Hippocampal formation (tissue), 2 donors: ENCODE measurements at regions not wholly inside any gene's neighbourhood (a gene's known extent, or its start where the extent isn't known, plus 50 kb on each side); places are given as distances from the start of the nearest gene placed in this dataset.

Experiments used
- DNase-seq, 2 donors: peaks; one replicate each; lab custom pipeline; 2025; lab: John Stamatoyannopoulos, UW

DNA sequence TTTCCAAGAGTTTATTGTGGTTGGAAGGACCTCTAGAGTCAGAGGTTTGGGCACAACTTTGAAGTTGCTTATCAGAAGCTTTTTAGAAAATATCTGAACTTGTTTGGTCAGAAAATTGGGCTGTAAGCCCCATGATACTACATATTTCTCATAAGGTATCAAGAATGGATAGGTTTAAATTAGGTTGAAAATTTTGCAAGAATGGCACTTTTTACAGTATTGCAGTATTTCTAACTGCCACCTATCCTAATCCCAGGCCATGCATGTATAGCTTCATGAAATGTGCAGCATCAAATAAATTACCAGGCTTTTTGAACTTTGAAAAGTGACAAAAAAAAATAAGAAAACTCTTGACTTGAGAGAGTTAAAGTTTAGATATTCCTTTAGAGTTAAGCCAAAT is 367.2 kb downstream of the FIGN start:
- DNase-seq: no peak

DNA sequence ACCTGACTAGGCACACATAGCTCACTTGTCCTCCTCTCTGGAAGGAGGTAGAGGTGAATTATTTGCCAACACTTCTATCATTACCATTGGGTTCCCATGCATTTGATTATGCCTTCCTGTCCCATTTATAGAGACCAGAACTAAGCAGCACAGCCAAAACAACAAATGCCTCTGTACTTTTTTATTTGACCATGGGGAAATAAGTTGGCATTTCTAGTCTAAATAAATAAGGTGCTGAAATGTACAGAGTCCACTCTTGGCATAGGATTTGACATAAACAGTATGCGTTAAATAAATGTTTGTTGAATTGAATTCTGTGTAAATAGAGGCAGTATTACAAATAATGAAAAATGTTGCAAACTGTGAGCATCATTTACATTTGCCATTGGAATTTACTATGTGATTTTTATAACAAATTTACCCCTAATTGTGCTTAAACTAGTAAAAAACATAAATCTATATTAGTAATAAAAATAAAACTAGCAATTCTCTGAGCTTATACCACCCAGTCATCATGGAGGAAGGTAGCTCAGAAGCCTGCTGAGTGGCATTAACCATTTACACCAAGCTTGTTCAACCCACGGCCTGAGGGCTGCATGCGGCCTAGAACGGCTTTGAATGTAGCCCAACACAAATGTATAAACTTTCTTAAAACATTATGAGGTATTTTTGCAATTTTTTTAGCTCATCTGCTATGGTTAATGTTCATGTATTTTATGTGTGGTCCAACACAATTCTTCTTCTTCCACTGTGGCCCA is 367.8 kb downstream of the FIGN start:
- DNase-seq: no peak

DNA sequence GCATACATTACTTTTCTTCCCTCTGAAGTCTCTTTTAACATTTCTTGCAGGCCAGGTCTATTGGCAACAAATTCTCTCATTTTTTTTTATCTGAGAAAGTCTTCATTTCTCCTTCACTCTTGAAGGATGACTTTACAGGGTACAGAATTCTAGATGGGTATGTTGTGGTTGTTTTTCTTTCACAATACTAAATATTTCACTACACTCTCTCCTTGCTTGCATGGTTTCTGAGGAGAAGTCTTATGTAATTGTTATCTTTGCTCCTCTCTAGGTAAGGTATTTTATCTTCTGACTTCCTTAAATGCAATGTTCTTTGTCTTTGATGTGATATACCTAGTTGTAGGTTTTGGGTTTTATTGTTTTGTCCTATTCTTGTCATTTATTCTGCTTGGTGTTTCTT is 371.1 kb downstream of the FIGN start:
- no peak for DNase-seq

DNA sequence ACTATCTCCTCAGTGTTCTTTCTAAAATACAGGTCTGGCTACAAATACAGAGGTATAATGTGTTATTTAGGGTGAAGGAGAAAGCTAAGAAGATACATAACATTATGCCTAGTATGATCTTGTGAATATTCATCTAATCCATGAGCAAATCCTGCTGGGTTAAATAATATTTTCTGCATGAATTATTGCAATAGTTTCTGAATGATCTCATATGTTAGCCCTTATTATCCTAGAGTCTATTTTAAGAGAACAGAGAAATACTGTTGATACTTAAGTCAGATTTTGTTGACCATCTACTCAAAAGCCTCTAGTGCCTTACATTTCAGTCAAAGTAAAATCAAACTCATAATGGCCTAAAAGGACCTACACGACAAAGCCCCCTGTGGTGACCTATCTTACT is 382.3 kb downstream of the FIGN start:
- DNase-seq: no peak

DNA sequence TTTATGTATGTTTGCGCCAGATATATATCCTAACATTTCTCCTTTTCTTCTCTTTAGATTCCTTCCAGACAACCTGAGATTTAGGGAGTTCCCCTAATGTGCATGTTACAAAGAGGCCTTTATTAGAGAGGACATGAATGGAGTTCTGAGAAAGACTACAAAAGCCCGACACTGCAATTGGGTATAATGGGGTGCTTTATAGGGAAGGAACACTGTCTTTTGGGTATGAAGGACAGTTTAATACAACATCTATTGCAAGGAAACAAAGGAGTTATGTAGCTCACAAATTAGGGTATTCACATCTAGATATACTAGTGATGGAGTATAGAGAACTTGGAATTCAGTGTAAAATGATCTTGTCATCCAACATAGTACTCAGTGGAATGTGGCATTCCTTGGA is 383.8 kb downstream of the FIGN start:
- DNase-seq: peak in 1 of 2 donors; percentile 27

DNA sequence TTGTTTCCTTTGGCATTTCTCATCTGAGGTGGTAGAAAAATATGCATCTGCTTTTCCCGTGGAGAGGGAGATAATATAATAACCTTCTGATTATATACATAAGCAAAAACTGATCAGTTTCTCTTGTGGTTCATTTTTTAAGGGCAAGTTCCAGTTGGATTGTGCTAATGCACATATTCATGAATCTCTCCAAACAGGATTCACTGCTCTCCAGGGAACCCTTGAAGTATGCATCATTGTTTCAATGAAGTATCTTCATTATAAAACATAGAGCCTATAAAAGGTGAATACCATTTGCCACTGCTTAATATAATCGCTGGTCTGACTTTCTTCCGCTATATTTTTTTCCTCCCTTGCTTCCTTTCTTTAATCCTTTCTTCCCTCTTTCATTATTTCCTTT is 384.7 kb downstream of the FIGN start:
- DNase-seq: no peak

DNA sequence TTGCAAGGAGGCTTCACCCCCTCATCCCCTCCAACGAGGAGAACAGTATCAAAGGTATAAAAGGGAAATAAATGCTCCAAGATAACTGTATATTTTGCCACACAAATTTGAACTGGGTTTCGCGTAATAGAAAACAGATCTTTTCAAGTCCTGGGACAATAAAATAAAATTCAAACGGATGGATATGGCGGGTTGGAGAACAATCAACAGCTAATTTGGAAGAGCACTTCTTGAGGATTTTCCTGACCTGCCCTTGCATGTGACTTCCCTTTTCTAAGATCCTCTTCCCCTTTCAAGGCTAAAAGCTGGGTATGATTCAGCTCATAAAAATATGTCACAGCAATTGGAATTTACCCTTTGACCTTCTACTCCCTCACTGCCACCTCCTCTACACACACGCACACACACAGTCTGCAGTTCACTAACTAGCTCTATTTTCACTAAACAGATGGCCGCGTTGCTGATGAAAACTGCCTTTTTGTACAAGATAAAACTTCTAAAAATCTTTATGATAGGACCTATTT is 386.9 kb downstream of the FIGN start:
- no peak for DNase-seq

DNA sequence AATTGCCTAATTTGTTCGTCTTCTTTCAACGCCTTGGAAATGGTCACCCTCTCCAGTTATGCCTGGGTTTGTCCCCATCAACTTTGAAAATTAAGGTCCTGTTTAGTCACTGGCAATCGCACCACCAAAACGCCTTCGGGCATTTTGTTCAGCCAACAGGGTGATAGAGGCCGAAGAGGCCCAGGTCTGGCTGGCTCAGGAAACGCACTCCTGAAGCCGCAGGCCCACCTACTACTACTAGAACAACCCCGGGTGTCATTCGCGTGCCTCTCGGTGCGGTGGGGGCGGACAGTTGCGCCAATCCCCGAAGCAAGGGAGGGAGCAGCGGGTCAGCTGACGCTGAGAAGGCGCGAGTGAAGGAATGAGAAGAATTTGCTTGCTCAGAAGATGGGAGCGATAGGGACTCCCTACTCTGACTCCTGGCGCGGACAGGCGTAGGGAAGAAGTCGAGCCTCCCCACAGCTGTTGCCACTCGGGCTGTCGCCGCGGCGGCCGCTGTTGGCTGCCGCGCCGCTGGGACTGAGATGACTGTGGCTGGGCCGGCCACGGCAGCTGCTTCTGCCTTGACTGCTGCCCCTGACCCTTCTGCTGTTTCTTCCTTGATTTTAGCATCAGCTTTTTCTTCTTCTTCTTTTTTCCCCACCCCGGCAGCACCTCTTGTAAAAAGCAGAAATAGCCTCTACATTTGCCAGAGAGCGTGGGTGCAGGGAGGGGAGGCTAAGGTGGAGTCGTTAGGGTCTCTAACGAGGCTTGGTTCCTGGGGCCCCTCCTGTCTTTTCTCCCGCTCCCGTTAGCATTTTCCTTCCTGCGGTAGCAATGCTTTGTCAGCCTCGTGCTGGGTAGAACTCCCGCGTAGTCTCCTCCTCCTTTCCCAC is 387.6 kb downstream of the FIGN start:
- DNase-seq: peak; percentile 28 to 70

DNA sequence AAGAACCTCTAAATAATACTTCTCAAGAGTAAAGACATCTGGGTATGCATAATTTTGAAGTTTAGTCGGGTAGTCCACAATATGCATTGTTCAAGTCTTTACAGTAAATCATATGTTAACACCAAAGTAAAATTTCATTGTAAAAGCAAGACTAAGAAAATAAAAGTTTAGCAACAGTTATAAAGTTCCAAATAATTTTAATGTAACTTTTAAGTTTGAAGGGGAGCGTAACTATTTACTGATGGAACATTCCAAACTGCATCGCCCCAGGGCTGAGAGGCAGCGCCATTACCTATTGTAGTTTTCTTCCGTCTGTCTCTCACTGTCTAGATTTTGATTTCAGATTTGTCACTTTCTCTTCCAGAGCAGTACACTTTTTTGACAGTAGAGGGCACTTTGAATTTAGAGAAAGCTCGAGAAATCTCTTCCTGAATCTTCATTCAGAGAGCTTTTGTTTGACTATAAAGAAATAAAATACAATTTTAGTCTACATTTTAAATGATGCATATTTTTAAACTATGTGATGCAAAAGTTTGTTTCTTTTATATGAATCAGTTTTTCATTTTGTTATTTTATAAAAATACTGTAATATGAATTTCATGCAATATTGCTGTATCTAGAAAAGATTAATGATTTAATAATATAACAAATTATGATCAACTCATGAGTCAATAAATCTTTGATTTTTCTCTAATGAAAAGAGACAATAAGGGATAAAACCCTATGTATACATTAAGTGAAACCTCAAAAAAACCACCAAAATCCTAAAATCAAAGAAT is 389.8 kb downstream of the FIGN start:
- peak in 1 of 2 donors; percentile 86 for DNase-seq

DNA sequence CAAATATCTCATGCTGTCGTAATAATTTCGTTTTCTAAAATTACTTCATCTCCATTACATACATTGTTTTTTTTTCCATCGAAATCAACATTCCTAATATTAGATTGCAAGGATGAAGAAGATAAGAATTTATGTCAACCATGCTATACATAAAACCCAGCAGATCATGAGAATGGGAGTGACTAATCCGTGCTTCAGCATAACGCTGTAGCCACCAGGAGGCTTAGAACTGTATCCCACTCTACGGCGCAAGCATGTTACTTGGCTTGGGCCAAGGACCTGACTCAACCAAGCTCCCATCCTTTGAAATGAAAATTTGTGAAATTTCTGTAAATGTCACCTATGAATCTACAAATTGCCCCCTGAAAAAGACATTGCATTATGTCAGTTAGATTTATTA is 392.5 kb downstream of the FIGN start:
- DNase-seq: no peak

DNA sequence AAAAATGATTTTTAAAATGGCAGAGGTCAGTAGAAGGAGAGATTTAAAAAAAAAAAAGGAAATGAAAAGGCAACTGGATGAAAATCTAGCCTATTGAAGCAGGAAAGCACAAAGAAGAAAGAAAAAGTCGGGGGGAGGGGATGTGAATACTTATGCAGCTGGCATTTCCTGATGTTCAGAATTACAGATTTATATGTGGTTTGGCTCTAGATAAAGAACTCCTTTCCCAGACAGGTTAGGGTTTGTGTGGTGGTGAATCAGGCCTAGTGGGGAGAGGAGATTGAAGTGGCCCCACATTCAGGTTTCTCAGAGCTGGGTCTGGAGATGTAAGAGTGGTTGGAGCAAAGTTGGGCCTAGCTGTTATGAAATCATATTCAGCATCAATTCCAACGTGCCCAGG is 394.4 kb downstream of the FIGN start:
- no peak for DNase-seq

DNA sequence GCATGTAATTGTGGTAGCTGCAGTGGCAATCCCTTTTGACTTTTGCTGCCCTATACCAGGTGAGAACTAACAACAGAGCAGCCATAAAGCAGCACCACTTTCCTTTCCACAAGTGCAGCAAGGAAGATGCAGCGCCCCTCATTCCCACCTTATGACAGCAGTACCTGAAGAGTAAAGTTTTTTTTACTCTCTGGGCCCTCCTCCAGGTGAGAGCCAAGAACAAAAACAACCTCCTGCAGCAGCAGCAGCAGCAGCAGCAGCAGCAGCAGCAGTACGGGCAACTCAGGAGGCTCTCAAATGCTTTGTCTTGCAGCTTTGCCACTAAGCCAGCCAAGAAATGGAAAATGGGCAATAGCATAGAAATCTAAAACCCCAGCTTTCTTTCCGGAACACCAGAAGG is 397.5 kb downstream of the FIGN start:
- no peak for DNase-seq

DNA sequence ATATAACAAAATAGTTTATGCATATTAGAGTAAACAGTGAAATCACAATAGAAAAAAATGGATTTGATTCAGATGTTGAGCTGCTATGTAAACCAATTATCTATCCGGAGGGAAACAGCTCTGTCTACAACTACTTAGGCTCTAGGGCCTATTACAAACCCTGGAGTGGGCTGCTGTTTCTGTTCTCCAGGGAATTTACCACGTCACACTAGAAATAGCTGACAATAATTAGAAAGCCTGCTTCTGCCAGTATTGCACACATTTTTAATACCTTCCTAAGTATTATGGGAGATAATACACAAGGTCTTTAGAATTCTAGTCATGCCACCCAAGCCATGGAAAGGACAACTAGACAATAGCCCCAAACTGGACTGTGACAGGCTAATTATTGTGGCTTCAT is 411.1 kb downstream of the FIGN start:
- DNase-seq: no peak

DNA sequence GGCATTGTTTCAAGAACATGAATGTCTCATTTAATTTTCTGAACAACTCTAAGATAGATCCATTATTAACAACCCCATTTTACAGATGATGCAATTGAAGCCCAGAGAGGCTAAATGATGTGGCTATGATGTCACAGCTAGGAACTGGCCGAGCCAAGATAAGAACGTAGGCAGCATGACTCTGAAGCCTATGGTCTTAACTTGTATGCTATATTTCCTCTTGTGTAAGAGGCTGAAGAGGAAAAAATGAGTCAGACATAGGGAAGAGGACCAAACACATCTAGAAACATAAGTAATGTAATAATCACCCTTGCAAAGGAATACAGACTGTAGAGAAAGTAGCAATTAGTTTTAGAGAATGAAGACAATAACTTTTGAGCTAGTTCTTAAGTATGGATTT is 416.8 kb downstream of the FIGN start:
- DNase-seq: no peak

DNA sequence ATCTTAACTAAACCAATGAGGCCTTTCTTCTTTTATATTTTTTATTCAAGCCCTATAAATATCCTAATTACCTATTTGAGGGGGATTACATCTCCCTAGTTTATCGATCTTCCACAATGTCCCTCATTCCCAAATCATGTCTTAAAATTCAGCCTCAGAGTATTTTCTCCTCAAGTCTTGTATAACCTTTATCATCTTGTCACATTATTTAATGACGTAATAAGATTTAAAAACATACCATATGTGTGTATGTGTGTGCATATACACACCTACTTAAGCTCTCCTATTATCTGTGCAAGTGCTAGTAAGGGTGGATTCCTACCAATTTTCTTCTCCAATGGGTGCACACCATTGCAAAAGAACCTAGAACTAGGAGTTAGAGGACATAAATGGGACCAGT is 421.1 kb downstream of the FIGN start:
- DNase-seq: no peak

DNA sequence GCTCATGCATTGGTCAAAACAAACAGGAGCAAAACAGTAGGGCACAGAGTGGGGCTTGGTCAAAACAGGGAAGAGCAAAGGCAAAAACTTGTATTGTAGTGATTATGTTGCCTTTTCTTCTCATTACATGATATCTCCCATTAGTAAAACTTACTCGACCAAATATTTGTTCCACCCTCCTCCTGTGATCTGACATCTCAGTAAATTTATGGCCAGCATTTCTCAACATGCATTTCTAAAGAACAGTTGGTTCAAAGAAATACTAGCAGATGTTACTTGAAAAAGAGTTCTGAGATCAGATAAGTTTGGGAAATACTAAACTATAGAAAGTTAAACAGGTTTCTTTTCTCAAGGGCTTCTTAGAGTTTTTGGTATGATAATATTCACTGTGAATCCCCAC is 423.1 kb downstream of the FIGN start:
- DNase-seq: no peak

DNA sequence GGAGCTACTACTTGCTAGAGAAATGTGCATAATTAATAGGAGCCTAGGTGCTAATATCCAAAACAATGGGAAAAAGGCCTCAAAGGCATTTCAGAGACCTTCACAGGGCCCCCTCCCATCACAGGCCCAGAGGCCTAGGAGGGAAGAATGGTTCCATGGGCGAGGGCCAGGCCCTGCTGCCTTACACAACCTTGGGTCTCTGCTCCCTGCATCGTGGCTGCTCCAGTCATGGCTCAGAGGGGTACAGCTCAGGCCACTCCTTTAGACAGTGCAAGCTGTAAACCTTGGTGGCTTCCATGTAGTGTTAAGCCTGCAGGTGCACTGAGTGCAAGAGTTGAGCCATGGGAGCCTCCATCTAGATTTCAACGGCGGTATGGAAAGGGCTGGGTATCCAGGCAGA is 429.2 kb downstream of the FIGN start:
- DNase-seq: no peak

DNA sequence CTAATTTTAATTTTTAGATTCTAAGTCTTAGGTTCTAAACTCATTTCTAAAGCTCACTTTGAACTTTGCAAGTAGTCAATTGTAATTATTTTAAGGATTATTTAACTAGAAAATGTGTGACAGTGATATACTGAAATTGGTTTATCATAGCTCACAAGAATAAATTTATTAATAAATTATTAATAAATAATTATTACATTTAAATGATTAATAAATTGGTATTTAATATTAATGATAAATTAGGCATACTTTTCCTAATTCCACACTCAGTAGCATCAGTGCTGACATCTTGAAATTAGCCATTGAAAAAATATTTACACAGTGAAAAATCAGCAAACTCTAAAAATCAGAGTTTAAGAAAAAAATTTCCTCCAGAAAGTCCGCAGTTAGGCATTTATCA is 433.7 kb downstream of the FIGN start:
- DNase-seq: no peak

DNA sequence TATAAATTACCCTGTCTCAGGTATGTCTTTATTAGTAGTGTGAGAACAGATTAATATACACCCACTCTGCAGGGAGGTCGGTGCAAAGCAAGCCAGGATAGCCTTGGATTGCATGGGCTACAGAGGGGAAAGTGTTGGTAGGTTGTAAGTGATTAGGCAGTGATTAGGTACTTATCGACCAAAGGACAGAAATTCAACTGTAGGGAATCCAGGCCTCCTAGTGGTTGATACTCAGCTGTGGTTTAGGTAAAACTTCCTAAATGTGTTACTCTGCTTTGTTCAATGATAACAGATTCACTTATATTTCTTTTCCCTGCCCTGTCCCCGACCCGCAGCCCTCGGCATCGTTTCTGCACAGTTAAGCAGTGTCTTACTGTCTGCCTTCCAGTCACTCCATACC is 444.0 kb downstream of the FIGN start:
- no peak for DNase-seq

DNA sequence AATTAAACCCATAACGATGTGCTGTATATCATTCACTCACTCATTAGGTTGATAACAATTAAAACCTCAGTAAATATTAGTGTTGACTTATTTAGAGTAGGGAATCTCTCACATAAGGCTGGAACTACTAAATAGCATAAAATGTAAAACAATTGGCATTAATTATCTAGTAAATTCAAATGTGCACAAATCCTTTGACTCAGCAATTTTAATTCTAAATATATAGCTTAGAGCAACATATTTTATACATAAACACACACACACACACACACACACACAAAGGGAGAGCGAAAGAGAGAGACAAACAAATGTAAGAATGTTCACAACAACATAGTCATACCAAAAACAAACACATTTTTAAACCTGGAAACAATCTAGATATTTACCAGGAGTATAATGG is 443.1 kb upstream of the KCNH7 start:
- no peak for DNase-seq

DNA sequence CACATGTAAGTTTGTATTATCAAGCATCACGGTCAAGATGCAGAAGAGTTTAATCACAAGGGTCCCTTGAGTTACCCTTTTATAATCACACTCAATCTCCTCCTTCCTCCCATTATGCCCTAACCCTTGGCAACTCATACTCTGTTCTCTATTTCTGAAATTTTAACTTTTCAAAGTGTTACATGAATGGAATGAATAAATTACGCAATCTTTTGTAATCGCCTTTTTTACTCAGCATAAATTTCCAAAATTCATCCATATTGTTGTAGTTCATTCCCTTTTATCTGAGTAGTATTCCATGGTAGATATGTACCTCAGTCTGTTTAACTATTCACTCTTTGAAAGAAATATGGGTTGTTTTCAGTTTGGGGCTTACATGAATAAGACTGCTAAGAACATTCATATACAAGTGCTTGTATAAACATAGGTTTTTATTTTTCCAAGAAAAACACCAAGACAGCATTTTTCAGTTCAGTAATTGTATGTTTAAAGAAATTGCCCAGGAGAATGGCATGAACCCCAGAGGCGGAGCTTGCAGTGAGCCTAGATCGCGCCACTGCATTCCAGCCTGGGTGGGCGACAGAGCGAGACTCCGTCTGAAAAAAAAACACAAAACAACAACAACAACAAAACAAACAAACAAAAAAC is 430.9 kb upstream of the KCNH7 start:
- DNase-seq: no peak

DNA sequence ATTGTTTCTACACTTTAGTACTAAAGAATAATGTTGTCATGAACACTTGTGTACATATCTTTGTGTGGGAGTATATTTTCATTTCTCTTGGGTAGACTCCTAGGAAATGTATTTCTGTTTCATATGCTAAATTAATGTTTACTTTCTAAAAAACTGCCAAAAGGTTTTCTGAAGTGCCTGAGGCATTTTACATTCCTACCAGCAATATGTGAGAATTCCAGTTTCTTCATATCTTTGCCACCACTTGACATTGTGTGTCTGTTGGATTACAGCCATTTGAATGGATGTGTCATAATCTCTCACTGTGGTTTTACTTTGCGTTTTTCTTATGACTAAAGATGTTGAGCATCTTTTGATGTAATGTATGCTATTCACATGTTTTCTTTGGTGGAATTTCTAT is 428.2 kb upstream of the KCNH7 start:
- DNase-seq: no peak
